Sigmoid colon (tissue), 4 donors: ENCODE measurements at regions not wholly inside any gene's neighbourhood (a gene's known extent, or its start where the extent isn't known, plus 50 kb on each side); places are given as distances from the start of the nearest gene placed in this dataset.

Experiments used
- CTCF ChIP-seq, 4 experiments: fragments of 450-650 bp in 3 of 4; fragments of 200-600 bp in 1 of 4; IDR thresholded peaks; one replicate each; pipeline ENCODE4 v1.5.1; 2016 to 2019; ENCODE audit warnings: antibody characterized with exemption in 4 of 4, mild to moderate bottlenecking in 3 of 4, moderate library complexity in 2 of 4
- POLR2A ChIP-seq, 2 donors: fragments of 450-650 bp; IDR thresholded peaks; one replicate each; pipeline ENCODE4 v1.6.1; 2016; ENCODE audit warnings: antibody characterized with exemption in 2 of 2, mild to moderate bottlenecking in 2 of 2, moderate library complexity in 2 of 2
- POLR2AphosphoS5 ChIP-seq, 4 donors: sonication (generic); formaldehyde crosslinking; IDR thresholded peaks; one replicate each; pipeline ENCODE4 v1.6.1; 2017; ENCODE audit warnings: antibody characterized with exemption in 4 of 4

- TF ChIP-seq POLR2A (IDR thresholded peaks at IDR 0.05) (no peak), CTCF (IDR thresholded peaks at IDR 0.05) (no peak), POLR2AphosphoS5 (IDR thresholded peaks at IDR 0.05) (no peak)
Measured at GRCh38 chr4:144556636-144557035, 89.3 kb upstream of the HHIP start.
